Kidney (tissue), 13 donors: ENCODE measurements at regions not wholly inside any gene's neighbourhood (a gene's known extent, or its start where the extent isn't known, plus 50 kb on each side); places are given as distances from the start of the nearest gene placed in this dataset.

Experiments used
- DNase-seq, 5 donors: peaks; one replicate each; pipeline ENCODE4 v3.0.0-alpha.2; 2013 to 2020
- FAIRE-seq: peaks from 2 replicates; lab custom pipeline; 2012; peaks lifted over from hg19 to GRCh38; lab: Jason Lieb, UNC
- H3K27ac ChIP-seq, 2 donors: one replicate each; pipeline ENCODE4 v1.7.0; 2013; ENCODE audit warnings: low read depth in 2 of 2, low read length in 2 of 2, inconsistent platforms in 1 of 2
- H3K27me3 ChIP-seq: one replicate; pipeline ENCODE4 v1.7.1; 2013; ENCODE audit warnings: low read length, inconsistent platforms; ENCODE audit not compliant: control insufficient read depth, insufficient read depth
- H3K36me3 ChIP-seq, 3 donors: one replicate each; pipeline versions ENCODE4 v1.7.0 to v1.7.1; 2013; ENCODE audit warnings: low read length in 3 of 3, control low read depth in 1 of 3, inconsistent platforms in 1 of 3; ENCODE audit not compliant: insufficient read depth in 3 of 3, control insufficient read depth in 2 of 3
- H3K4me1 ChIP-seq, 3 donors: one replicate each; pipeline versions ENCODE4 v1.7.0 to v1.7.1; 2013; ENCODE audit warnings: low read length in 3 of 3, inconsistent platforms in 1 of 3, low read depth in 1 of 3; ENCODE audit not compliant: control insufficient read depth in 2 of 3, insufficient read depth in 2 of 3
- H3K4me3 ChIP-seq, 3 donors: one replicate each; pipeline versions ENCODE4 v1.7.0 to v1.8.1; 2013; ENCODE audit warnings: low read length in 3 of 3, control low read depth in 1 of 3, inconsistent platforms in 1 of 3
- H3K9ac ChIP-seq, 3 donors: one replicate each; pipeline versions ENCODE4 v1.7.0 to v1.7.1; 2013; ENCODE audit warnings: low read length in 3 of 3, control low read depth in 1 of 3, inconsistent platforms in 1 of 3
- H3K9me3 ChIP-seq, 3 donors: one replicate each; pipeline versions ENCODE4 v1.7.0 to v1.7.1; 2013; ENCODE audit warnings: low read length in 3 of 3, control low read depth in 1 of 3, inconsistent platforms in 1 of 3; ENCODE audit not compliant: control insufficient read depth in 2 of 3, insufficient read depth in 1 of 3
- CTCF ChIP-seq: IDR thresholded peaks from 3 replicates; pipeline ENCODE4 v1.5.1; 2012; ENCODE audit warnings: mild to moderate bottlenecking, moderate library complexity, borderline replicate concordance; ENCODE audit not compliant: insufficient read depth; ENCODE audit errors: extremely low read depth
- intact Hi-C: fragments of 100-400 bp; cut with DNase I; formaldehyde crosslinking; loops from one replicate; pipeline ENCODE4 v1.11.1; 2022
- donor health status: control.
- donor health status: control.
- donor health status: control.
- donor health status: control.
- donor health status: control.
- donor health status: DM: yes; HTN: yes; CAD: no.
- donor health status: Normal renal cell carcinoma (clear cell type).

- Histone ChIP-seq H3K4me3 (no peak overlapping the region), H3K27ac (no peak overlapping the region), H3K27me3 (no peaks in the 10 kb centered on the region), H3K9me3 (no peaks in the 10 kb centered on the region), H3K4me1 (no peaks in the 10 kb centered on the region), H3K36me3 (no peaks in the 10 kb centered on the region), H3K9ac (no peak overlapping the region)
- intact Hi-C loops, result no loop called here
- no peak for DNase-seq
- no peak for FAIRE-seq
- TF ChIP-seq CTCF, result no peak
Measured at GRCh38 chr16:63714876-63715275, 1407.0 kb downstream of the CDH11 start.

GRCh38 chr16:63712725-63713124 lies 1409.1 kb downstream of the CDH11 start:
- H3K27me3 ChIP-seq, result no peaks in the 10 kb centered on the region
- intact Hi-C loops, result no loop called here
- DNase-seq, result peak in 1 of 5 donors; percentile 85

GRCh38 chr16:63703612-63704011 lies 1418.3 kb downstream of the CDH11 start:
- Histone ChIP-seq H3K9me3 (no peaks in the 10 kb centered on the region), H3K4me3 (no peak overlapping the region), H3K27me3 (no peaks in the 10 kb centered on the region), H3K27ac (no peak overlapping the region), H3K4me1 (peaks cover 0 to 3% (median 0%) of the 10 kb centered on the region in 3 donors), H3K36me3 (no peaks in the 10 kb centered on the region), H3K9ac (no peak overlapping the region)
- FAIRE-seq (no peak), DNase-seq (no peak)
- no peak for TF ChIP-seq CTCF
- intact Hi-C loops, result no loop called here

More at GRCh38 chr16:63712725-63713124, 1409.1 kb downstream of the CDH11 start:
- H3K9me3 ChIP-seq, result no peaks in the 10 kb centered on the region
- no peaks in the 10 kb centered on the region for H3K36me3 ChIP-seq
- no peak for TF ChIP-seq CTCF
- H3K4me3 ChIP-seq, result no peak overlapping the region
- no peaks in the 10 kb centered on the region for H3K4me1 ChIP-seq
- no peak for FAIRE-seq
- no peak overlapping the region for H3K9ac ChIP-seq
- no peak overlapping the region for H3K27ac ChIP-seq

GRCh38 chr16:63702981-63703590 lies 1418.8 kb downstream of the CDH11 start:
- no peaks in the 10 kb centered on the region for H3K27me3 ChIP-seq
- DNase-seq (peak; percentile 53 to 70 (median 58)), FAIRE-seq (peak; percentile 68)
- no peak overlapping the region for H3K27ac ChIP-seq
- no peaks in the 10 kb centered on the region for H3K36me3 ChIP-seq
- no peaks in the 10 kb centered on the region for H3K9me3 ChIP-seq
- intact Hi-C loops, result no loop called here
- H3K4me3 ChIP-seq, result no peak overlapping the region
- TF ChIP-seq CTCF, result peak; percentile 20
- peaks cover 0 to 3% (median 0%) of the 10 kb centered on the region in 3 donors for H3K4me1 ChIP-seq
- H3K9ac ChIP-seq, result no peak overlapping the region
